ENCODE measurements at regions not wholly inside any gene's neighbourhood (a gene's known extent, or its start where the extent isn't known, plus 50 kb on each side); places are given as distances from the start of the nearest gene placed in this dataset.

GRCh38 chr1:178579562-178579961, 66.7 kb downstream of the TEX35 start:
- Mint-ChIP-seq H3K36me3 (ENCODE audit: insufficient read depth, unreplicated experiment) (no peaks in the 10 kb centered on the region), H3K27me3 (ENCODE audit: unreplicated experiment) (peaks cover 13% of the 10 kb centered on the region), H3K4me1 (ENCODE audit: low read depth, unreplicated experiment) (peaks cover 6% of the 10 kb centered on the region), H3K9me3 (ENCODE audit: low read depth, unreplicated experiment) (no peaks in the 10 kb centered on the region), H3K27ac (ENCODE audit: unreplicated experiment) (no peak overlapping the region), H3K4me3 (ENCODE audit: low read depth, unreplicated experiment) (no peak overlapping the region)
- TF ChIP-seq, protein P1, sequence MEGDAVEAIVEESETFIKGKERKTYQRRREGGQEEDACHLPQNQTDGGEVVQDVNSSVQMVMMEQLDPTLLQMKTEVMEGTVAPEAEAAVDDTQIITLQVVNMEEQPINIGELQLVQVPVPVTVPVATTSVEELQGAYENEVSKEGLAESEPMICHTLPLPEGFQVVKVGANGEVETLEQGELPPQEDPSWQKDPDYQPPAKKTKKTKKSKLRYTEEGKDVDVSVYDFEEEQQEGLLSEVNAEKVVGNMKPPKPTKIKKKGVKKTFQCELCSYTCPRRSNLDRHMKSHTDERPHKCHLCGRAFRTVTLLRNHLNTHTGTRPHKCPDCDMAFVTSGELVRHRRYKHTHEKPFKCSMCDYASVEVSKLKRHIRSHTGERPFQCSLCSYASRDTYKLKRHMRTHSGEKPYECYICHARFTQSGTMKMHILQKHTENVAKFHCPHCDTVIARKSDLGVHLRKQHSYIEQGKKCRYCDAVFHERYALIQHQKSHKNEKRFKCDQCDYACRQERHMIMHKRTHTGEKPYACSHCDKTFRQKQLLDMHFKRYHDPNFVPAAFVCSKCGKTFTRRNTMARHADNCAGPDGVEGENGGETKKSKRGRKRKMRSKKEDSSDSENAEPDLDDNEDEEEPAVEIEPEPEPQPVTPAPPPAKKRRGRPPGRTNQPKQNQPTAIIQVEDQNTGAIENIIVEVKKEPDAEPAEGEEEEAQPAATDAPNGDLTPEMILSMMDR (IDR thresholded peaks at IDR 0.05; ENCODE audit: unreplicated experiment): no peak
- intact Hi-C loops (cut with micrococcal nuclease; ENCODE audit: unreplicated experiment): no loop called here
- no TSS peak for BruUV-seq (replicated peaks)
- CTCF ChIA-PET: interaction anchor here (0.5 kb wide), 1 partner anchor 421 kb away, joined by 3 read pairs; no protein-coding TSS in a partner anchor
- DNase-seq: no peak

DNA sequence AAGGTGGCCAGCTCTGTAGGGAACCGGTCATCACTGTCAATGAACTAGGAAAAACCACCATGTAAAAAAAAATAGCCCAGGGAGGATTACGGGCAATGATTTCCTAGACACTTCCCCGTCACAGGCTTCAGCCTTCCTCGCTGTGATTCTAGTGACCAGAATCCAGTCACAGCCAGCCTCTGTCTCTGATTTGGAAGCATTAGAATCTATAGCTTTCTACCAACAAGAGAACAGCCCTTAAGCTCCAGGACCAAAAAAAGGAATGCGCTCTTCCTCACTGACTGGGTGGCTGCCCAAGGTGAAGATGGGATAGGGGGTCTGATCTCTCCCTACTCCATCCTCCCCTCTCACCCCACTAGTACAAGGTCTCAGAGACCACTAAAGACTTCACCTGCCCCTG, 67.2 kb downstream of the TEX35 start:
- no peak for DNase-seq
- TF ChIP-seq, protein P1 (IDR thresholded peaks at IDR 0.05; ENCODE audit: unreplicated experiment): no peak
- Mint-ChIP-seq H3K9me3 (ENCODE audit: low read depth, unreplicated experiment) (no peaks in the 10 kb centered on the region), H3K27ac (ENCODE audit: unreplicated experiment) (no peak overlapping the region), H3K4me3 (ENCODE audit: low read depth, unreplicated experiment) (no peak overlapping the region), H3K27me3 (ENCODE audit: unreplicated experiment) (peaks cover 13% of the 10 kb centered on the region), H3K4me1 (ENCODE audit: low read depth, unreplicated experiment) (peaks cover 6% of the 10 kb centered on the region), H3K36me3 (ENCODE audit: insufficient read depth, unreplicated experiment) (no peaks in the 10 kb centered on the region)
- no TSS peak for BruUV-seq (replicated peaks)
- CTCF ChIA-PET: interaction anchor here (0.5 to 0.6 kb wide), 2 partner anchors 421 to 1368 kb away, joined by 3 to 4 read pairs; no protein-coding TSS in a partner anchor
- intact Hi-C loops (cut with micrococcal nuclease; ENCODE audit: unreplicated experiment): no loop called here

GRCh38 chr1:178580876-178581275, 68.0 kb downstream of the TEX35 start:
- TF ChIP-seq, protein P1 (IDR thresholded peaks at IDR 0.05; ENCODE audit: unreplicated experiment): no peak
- CTCF ChIA-PET: interaction anchor here (0.8 kb wide), 1 partner anchor 10 kb away, joined by 3 read pairs; no protein-coding TSS in a partner anchor
- no peak for DNase-seq
- Mint-ChIP-seq H3K27ac (ENCODE audit: unreplicated experiment) (no peak overlapping the region), H3K36me3 (ENCODE audit: insufficient read depth, unreplicated experiment) (no peaks in the 10 kb centered on the region), H3K4me1 (ENCODE audit: low read depth, unreplicated experiment) (peaks cover 3% of the 10 kb centered on the region), H3K4me3 (ENCODE audit: low read depth, unreplicated experiment) (no peak overlapping the region), H3K9me3 (ENCODE audit: low read depth, unreplicated experiment) (peaks cover 2% of the 10 kb centered on the region), H3K27me3 (ENCODE audit: unreplicated experiment) (peaks cover 13% of the 10 kb centered on the region)
- BruUV-seq (replicated peaks): no TSS peak
- intact Hi-C loops (cut with micrococcal nuclease; ENCODE audit: unreplicated experiment): no loop called here

DNA sequence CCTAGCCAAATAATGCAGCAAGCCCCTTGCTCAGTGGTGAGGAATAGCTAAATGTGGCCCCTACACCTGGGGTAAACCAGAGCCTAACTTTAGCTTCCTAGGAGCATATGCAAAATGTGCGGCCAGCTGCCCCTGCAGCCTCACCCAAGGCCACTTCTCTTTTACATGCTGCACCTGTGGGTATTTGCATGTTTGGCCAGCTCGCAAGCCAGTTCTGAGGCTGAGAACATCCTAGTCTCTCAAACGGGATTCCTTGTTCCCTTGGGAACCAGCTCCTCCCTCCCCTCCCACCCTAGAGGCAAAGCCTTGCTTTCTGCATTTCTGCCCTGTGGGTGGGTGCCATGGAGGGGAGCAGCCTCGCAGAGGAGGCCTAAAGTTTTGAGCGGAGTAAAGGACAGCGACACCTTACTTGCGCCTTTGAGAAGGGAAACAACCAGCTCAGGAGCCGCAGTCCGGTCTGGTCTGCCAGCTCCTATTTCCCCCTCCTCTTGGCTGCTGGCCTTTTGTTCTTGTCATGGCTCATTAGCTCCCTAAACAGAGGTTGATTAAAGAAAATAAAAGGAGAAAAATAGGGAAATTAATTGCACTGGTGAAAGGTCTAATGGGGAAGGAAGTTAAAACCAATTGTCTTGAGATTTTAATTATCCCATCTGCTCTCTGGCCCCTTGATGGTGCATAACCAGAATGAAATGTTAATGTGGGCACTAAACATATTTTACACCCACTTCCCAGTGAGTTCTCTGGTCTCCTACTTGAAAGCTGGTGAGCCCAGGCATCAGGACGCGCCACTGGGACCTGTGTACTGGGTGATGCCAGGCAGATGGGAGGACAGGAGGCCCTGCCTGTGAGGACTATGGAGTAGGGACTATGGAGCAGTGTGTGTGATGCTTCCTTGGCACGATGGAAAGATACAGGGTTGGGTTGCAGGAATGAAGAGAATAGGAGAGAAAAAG, 68.7 kb downstream of the TEX35 start:
- no peak for DNase-seq
- H3K36me3 Mint-ChIP-seq (ENCODE audit: insufficient read depth, unreplicated experiment): no peaks in the 10 kb centered on the region
- no TSS peak for BruUV-seq (replicated peaks)
- TF ChIP-seq, protein P1 (IDR thresholded peaks at IDR 0.05; ENCODE audit: unreplicated experiment): no peak
- intact Hi-C loops (cut with micrococcal nuclease; ENCODE audit: unreplicated experiment): no loop called here
- peaks cover 2% of the 10 kb centered on the region for H3K9me3 Mint-ChIP-seq (ENCODE audit: low read depth, unreplicated experiment)
- no peaks in the 10 kb centered on the region for H3K4me1 Mint-ChIP-seq (ENCODE audit: low read depth, unreplicated experiment)
- H3K27me3 Mint-ChIP-seq (ENCODE audit: unreplicated experiment): peaks cover 13% of the 10 kb centered on the region
- H3K4me3 Mint-ChIP-seq (ENCODE audit: low read depth, unreplicated experiment): no peak overlapping the region
- CTCF ChIA-PET: interaction anchor here (0.7 to 0.8 kb wide), 2 partner anchors 10 to 308 kb away, joined by 3 to 5 read pairs; no protein-coding TSS in a partner anchor
- H3K27ac Mint-ChIP-seq (ENCODE audit: unreplicated experiment): no peak overlapping the region
